GM12872 (cell line): ENCODE measurements at regions not wholly inside any gene's neighbourhood (a gene's known extent, or its start where the extent isn't known, plus 50 kb on each side); places are given as distances from the start of the nearest gene placed in this dataset.

Source experiments
- TF ChIP-seq, protein P1 (sequence below): IDR thresholded peaks from 3 replicates; pipeline ENCODE4 v1.5.1; 2011; ENCODE audit warnings: low read depth, mild to moderate bottlenecking, low read length, moderate library complexity; ENCODE audit not compliant: insufficient read depth

DNA sequence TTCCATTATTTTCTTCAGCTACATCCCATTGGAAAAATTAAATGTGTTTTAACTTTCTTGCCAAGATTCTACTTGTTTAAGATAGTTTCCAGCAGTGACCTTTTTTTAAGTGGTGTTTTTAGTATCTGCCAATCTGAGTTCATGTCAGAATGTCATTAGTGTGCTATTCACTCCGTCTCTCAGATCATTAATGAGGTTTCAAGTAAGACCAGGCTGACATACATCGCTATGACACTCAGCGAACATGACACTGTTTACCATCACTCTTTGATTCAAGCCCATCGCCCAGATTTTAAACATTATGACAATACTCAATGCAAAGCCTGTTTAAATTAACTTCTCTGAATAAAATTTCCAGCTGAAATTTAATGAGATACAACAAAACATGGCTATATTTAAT lies 272.0 kb upstream of the KYNU start:
- TF ChIP-seq, protein P1, sequence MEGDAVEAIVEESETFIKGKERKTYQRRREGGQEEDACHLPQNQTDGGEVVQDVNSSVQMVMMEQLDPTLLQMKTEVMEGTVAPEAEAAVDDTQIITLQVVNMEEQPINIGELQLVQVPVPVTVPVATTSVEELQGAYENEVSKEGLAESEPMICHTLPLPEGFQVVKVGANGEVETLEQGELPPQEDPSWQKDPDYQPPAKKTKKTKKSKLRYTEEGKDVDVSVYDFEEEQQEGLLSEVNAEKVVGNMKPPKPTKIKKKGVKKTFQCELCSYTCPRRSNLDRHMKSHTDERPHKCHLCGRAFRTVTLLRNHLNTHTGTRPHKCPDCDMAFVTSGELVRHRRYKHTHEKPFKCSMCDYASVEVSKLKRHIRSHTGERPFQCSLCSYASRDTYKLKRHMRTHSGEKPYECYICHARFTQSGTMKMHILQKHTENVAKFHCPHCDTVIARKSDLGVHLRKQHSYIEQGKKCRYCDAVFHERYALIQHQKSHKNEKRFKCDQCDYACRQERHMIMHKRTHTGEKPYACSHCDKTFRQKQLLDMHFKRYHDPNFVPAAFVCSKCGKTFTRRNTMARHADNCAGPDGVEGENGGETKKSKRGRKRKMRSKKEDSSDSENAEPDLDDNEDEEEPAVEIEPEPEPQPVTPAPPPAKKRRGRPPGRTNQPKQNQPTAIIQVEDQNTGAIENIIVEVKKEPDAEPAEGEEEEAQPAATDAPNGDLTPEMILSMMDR = no peak

- TF ChIP-seq, protein P1 = no peak
These were observed 273.7 kb upstream of the KYNU start for GRCh38 chr2:142603759-142604158.

GRCh38 chr2:142602418-142602989 lies 275.0 kb upstream of the KYNU start:
- TF ChIP-seq, protein P1 = no peak

GRCh38 chr2:142601794-142602193 lies 275.7 kb upstream of the KYNU start:
- TF ChIP-seq, protein P1 = no peak

GRCh38 chr2:142599504-142599903 lies 278.0 kb upstream of the KYNU start:
- TF ChIP-seq, protein P1 = no peak

DNA sequence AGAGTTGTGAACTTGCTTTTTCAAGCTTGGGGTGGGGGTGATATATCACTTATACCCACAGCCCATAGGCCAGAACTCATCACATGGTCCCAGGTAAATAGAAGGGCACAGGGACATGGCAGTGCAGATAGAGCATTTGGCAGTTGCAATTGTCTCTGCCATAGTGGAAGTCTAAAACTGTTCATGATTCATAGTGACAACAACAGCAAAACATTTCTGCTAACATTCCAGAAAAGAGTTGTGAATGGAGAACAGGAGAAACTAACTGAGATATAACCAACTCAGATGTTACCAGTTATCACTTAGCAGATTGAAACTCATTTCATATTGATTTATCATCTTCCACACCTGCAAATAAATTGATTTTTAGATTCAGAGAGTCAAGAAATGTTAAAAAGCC lies 278.6 kb upstream of the KYNU start:
- TF ChIP-seq, protein P1 = no peak

GRCh38 chr2:142596334-142597088 lies 281.0 kb upstream of the KYNU start:
- TF ChIP-seq, protein P1 = no peak
